Adrenal gland (tissue), 5 donors: ENCODE measurements at regions not wholly inside any gene's neighbourhood (a gene's known extent, or its start where the extent isn't known, plus 50 kb on each side); places are given as distances from the start of the nearest gene placed in this dataset.

Experiments used
- POLR2A ChIP-seq, 2 donors: fragments of 450-650 bp; IDR thresholded peaks; one replicate each; pipeline ENCODE4 v1.6.1; 2017; ENCODE audit warnings: antibody characterized with exemption in 2 of 2, mild to moderate bottlenecking in 2 of 2, moderate library complexity in 1 of 2
- TF ChIP-seq, protein P1 (sequence below), 6 experiments: fragments of 450-650 bp in 4 of 6; fragments of 200-600 bp in 2 of 6; sonication (generic) in 1 of 6; IDR thresholded peaks; 1 replicate in 5 of 6; 2 replicates in 1 of 6; pipeline versions ENCODE4 v1.5.1 to v1.8.0; 2016 to 2021; ENCODE audit warnings: antibody characterized with exemption in 6 of 6, mild to moderate bottlenecking in 2 of 6, moderate library complexity in 1 of 6
- donor health status: DM: no; HTN: no; CAD: no.

DNA sequence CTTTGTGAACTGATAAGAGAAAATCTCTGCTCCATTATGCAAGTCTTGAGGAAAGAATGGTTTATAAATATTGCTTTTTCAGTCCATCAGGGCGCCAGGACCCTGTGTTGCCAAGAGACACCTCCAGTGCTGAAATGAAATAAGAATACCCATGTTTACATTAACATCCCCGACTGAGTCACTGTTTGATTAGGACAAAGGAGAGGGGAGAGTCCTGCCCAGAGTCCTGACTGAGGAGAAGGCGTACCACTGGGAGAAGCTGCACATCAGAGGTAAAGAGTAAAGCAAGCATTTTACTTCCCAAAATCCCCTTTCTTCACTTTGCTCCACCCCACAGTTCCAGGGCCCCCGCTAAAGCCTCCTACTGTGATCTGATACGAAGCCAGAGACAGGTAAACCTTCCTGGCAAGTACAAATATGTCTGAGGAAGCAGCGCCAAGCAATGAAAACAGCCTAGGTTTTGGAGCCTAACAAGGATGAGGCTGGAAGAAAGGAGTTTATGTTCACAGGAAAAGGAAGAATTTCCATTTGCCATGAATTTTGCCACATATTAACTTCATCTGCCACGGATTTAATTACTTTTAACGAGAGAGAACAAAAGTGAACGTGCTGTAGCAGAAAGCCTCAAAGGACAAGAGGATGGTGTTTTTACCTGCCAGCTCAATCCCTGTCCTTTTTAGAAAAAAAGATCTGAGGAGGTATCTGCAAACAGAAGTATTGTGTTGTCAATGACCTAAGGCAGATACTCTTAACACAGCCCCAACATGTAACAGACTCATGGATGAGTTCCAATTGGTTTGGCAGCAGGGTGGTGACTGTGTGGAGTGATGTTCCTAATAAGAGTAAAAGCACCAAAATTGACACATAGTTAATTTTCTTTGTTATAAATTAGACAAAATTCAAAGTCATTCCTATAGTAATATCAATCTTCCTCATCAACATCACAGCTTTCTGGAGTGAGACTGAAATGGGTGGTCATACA lies 209.4 kb upstream of the TLE4 start:
- TF ChIP-seq, protein P1, sequence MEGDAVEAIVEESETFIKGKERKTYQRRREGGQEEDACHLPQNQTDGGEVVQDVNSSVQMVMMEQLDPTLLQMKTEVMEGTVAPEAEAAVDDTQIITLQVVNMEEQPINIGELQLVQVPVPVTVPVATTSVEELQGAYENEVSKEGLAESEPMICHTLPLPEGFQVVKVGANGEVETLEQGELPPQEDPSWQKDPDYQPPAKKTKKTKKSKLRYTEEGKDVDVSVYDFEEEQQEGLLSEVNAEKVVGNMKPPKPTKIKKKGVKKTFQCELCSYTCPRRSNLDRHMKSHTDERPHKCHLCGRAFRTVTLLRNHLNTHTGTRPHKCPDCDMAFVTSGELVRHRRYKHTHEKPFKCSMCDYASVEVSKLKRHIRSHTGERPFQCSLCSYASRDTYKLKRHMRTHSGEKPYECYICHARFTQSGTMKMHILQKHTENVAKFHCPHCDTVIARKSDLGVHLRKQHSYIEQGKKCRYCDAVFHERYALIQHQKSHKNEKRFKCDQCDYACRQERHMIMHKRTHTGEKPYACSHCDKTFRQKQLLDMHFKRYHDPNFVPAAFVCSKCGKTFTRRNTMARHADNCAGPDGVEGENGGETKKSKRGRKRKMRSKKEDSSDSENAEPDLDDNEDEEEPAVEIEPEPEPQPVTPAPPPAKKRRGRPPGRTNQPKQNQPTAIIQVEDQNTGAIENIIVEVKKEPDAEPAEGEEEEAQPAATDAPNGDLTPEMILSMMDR (IDR thresholded peaks at IDR 0.05), result no peak
- TF ChIP-seq POLR2A (IDR thresholded peaks at IDR 0.05), result no peak
